Endothelial cell of umbilical vein (primary cell): ENCODE measurements at regions not wholly inside any gene's neighbourhood (a gene's known extent, or its start where the extent isn't known, plus 50 kb on each side); places are given as distances from the start of the nearest gene placed in this dataset.

Experiments used
- BruUV-seq: library from RNA; stranded (reverse); fragments of 400-500 nt; replicated peaks from 2 replicates; lab custom pipeline; 2021; lab: Mats Ljungman, UMichigan
- CTCF ChIA-PET: fragments of 300-600, 350-600 bp; sonication (Branson Sonifier 250); formaldehyde crosslinking; loops from one replicate; lab custom pipeline; 2021; ENCODE audit warnings: antibody characterized with exemption, inconsistent platforms; lab: Charles Lee
- POLR2A ChIA-PET: fragments of 300-600, 350-600 bp; sonication (Branson Sonifier 250); formaldehyde crosslinking; loops from one replicate; lab custom pipeline; 2021; ENCODE audit warnings: antibody characterized with exemption, inconsistent platforms; lab: Charles Lee
- DNase-seq: peaks from one replicate; pipeline ENCODE4 v3.0.0-alpha.2; 2011; ENCODE audit warnings: low read depth, low spot score
- FAIRE-seq: peaks from 2 replicates; lab custom pipeline; 2011; peaks lifted over from hg19 to GRCh38; lab: Jason Lieb, UNC
- H2AFZ ChIP-seq: 2 replicates; pipeline ENCODE4 v1.6.0; 2012; ENCODE audit warnings: low read depth, low read length, control low read depth, inconsistent platforms
- H3K27ac ChIP-seq: 2 replicates; pipeline ENCODE4 v1.5.1; 2011; ENCODE audit warnings: low read depth, mild to moderate bottlenecking, control low read depth, low read length, moderate library complexity; ENCODE audit not compliant: insufficient read depth
- H3K27me3 ChIP-seq, 2 experiments: 2 replicates each; pipeline versions ENCODE4 v1.6.0 to v1.6.1; 2011; ENCODE audit warnings: low read length in 2 of 2, mixed read lengths in 1 of 2; ENCODE audit not compliant: control insufficient read depth in 2 of 2, insufficient read depth in 2 of 2
- H3K36me3 ChIP-seq, 2 experiments: 2 replicates in 1 of 2; 3 replicates in 1 of 2; pipeline ENCODE4 v1.5.1; 2011; ENCODE audit warnings: low read length in 2 of 2, mild to moderate bottlenecking in 1 of 2, moderate library complexity in 1 of 2; ENCODE audit not compliant: control insufficient read depth in 2 of 2, insufficient read depth in 2 of 2; ENCODE audit errors: extremely low read depth in 1 of 2
- H3K4me1 ChIP-seq: 3 replicates; pipeline ENCODE4 v1.5.1; 2011; ENCODE audit warnings: mild to moderate bottlenecking, low read length; ENCODE audit not compliant: control insufficient read depth, insufficient read depth; ENCODE audit errors: extremely low read depth
- H3K4me2 ChIP-seq: 2 replicates; pipeline ENCODE4 v1.6.1; 2011; ENCODE audit warnings: low read length, control low read depth, mixed read lengths; ENCODE audit not compliant: insufficient read depth
- H3K4me3 ChIP-seq, 3 experiments: fragments of 200-600 bp in 1 of 3; sonication (generic), shearing (Covaris generic) in 1 of 3; replicated peaks in 1 of 3; 2 replicates each; pipeline ENCODE4 v1.5.1; 2011 to 2016; ENCODE audit warnings: control low read depth in 3 of 3, low read length in 3 of 3, mild to moderate bottlenecking in 2 of 3, inconsistent platforms in 1 of 3, low read depth in 1 of 3, moderate library complexity in 1 of 3; ENCODE audit not compliant: insufficient read depth in 1 of 3
- H3K79me2 ChIP-seq: 2 replicates; pipeline ENCODE4 v1.6.0; 2012; ENCODE audit warnings: low read length, inconsistent platforms; ENCODE audit not compliant: control insufficient read depth, insufficient read depth
- H3K9ac ChIP-seq: replicated peaks from 2 replicates; pipeline ENCODE3; 2011; ENCODE audit warnings: low read length, control low read depth; ENCODE audit not compliant: insufficient read depth; ENCODE audit errors: extremely low read depth
- H3K9me1 ChIP-seq: replicated peaks from 3 replicates; pipeline ENCODE4 v1.6.0; 2011; ENCODE audit warnings: mild to moderate bottlenecking, low read length; ENCODE audit not compliant: control insufficient read depth, insufficient read depth; ENCODE audit errors: extremely low read depth
- H3K9me3 ChIP-seq: replicated peaks from 2 replicates; pipeline ENCODE4 v1.5.1; 2012; ENCODE audit warnings: low read length, inconsistent platforms; ENCODE audit not compliant: control insufficient read depth, insufficient read depth
- H4K20me1 ChIP-seq: replicated peaks from 2 replicates; pipeline ENCODE3; 2011; ENCODE audit warnings: mild to moderate bottlenecking, low read length; ENCODE audit not compliant: control insufficient read depth, insufficient read depth; ENCODE audit errors: extremely low read depth
- EZH2 ChIP-seq: IDR thresholded peaks from 2 replicates; pipeline ENCODE4 v1.6.1; 2012; ENCODE audit warnings: borderline replicate concordance, low read depth, mild to moderate bottlenecking, moderate library complexity, low read length, inconsistent platforms; ENCODE audit not compliant: severe bottlenecking
- FOS ChIP-seq: IDR thresholded peaks from 2 replicates; pipeline ENCODE4 v1.6.1; 2011; ENCODE audit warnings: mild to moderate bottlenecking, low read length, moderate library complexity, borderline replicate concordance; ENCODE audit not compliant: insufficient read depth
- GATA2 ChIP-seq: IDR thresholded peaks from 2 replicates; pipeline ENCODE4 v1.7.0; 2011; ENCODE audit warnings: low read depth, mild to moderate bottlenecking, moderate library complexity, mixed read lengths, low read length; ENCODE audit not compliant: insufficient read length, insufficient read depth
- JUN ChIP-seq: IDR thresholded peaks from 2 replicates; pipeline ENCODE4 v1.6.1; 2011; ENCODE audit warnings: borderline replicate concordance, low read depth; ENCODE audit not compliant: insufficient read length, insufficient read depth
- MAX ChIP-seq: IDR thresholded peaks from 2 replicates; pipeline ENCODE4 v1.6.1; 2011; ENCODE audit not compliant: insufficient read depth, insufficient read length
- MYC ChIP-seq: IDR thresholded peaks from one replicate; pipeline ENCODE4 v1.6.1; 2011; ENCODE audit warnings: mild to moderate bottlenecking, low read depth, low read length
- POLR2A ChIP-seq: IDR thresholded peaks from 2 replicates; pipeline ENCODE4 v1.6.1; 2012; ENCODE audit warnings: low read depth, mild to moderate bottlenecking, control low read depth, low read length
- POLR2AphosphoS5 ChIP-seq: IDR thresholded peaks from 2 replicates; pipeline ENCODE4 v1.6.1; 2012; ENCODE audit warnings: low read depth, mild to moderate bottlenecking, control low read depth, low read length, moderate library complexity; ENCODE audit not compliant: insufficient read depth
- dilution Hi-C: fragments of 300-500 bp; cut with MboI; formaldehyde crosslinking; loops from one replicate; pipeline ENCODE4 v1.15.0; 2019; ENCODE audit warnings: low sequenced_read_pairs; ENCODE audit not compliant: extremely low pct_ligation_motif_present
- intact Hi-C: fragments of 100-400 bp; cut with micrococcal nuclease; formaldehyde crosslinking; loops from one replicate; pipeline ENCODE4 v1.10.0; 2022
- TF ChIP-seq, protein P1 (sequence below), 2 donors: IDR thresholded peaks; 1 replicate in 1 of 2; 2 replicates in 1 of 2; pipeline ENCODE4 v1.5.1; 2011; ENCODE audit warnings: low read length in 2 of 2, mild to moderate bottlenecking in 2 of 2, moderate library complexity in 2 of 2, control low read depth in 1 of 2, inconsistent platforms in 1 of 2, low read depth in 1 of 2; ENCODE audit not compliant: insufficient read depth in 1 of 2; ENCODE audit errors: extremely low read depth in 1 of 2

DNA sequence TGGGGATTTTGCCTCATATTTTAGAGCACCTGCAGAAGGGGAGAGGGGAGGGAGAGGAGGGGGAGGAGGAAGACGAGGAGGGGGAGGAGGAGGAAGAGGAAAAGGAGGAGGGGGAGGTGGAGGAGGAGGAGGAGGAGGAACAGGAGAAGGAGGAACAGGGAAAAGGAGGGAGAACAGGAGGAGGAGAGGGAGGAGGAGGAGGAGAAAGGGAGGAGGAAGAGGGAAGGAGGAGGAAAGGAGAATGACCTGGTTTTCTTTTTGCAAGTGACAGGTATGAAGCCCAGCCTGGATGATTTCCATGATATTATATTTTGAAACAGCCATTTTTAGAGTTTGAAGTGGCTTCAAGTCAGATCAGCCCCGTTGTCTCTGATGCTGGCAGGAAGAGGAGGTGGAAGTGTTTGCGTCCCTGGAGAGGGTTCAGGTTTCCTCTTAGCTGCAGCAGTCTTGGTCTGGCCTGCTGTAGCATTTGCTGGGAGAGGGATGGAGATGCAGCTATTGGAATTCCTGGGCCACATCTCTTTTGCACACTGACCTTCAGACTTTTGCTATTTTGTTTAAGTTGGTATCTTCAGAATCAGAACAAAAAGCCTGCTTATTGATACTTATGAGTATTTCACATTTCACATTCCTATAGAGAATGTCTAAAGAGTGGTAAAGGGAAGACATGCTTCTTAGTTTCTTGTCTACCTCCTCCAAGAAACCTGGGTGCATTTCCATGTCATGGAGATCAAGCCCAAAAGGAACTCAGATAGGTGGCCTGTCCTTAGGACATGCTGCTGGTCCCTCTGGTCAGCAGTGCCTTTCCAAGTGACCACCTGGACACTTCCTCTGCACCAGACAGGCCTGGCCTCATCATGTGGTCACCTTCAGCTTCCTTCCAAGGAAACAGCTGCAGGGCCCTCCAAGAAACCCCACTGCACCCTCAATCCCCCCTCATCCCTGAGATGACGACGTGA lies 54.3 kb upstream of the IYD start:
- dilution Hi-C loops (no loop called here), intact Hi-C loops (no loop called here)
- Histone ChIP-seq H3K36me3 (no peaks in the 10 kb centered on the region), H3K9ac (no peak overlapping the region), H3K79me2 (no peaks in the 10 kb centered on the region), H3K9me3 (no peaks in the 10 kb centered on the region), H3K4me3 (no peak overlapping the region), H3K27me3 (no peaks in the 10 kb centered on the region), H3K9me1 (no peaks in the 10 kb centered on the region), H3K4me2 (no peak overlapping the region), H2AFZ (no peak overlapping the region), H4K20me1 (no peaks in the 10 kb centered on the region), H3K4me1 (no peaks in the 10 kb centered on the region), H3K27ac (no peak overlapping the region)
- FAIRE-seq (no peak), DNase-seq (no peak)
- TF ChIP-seq GATA2, result no peak
- TF ChIP-seq, protein P1, sequence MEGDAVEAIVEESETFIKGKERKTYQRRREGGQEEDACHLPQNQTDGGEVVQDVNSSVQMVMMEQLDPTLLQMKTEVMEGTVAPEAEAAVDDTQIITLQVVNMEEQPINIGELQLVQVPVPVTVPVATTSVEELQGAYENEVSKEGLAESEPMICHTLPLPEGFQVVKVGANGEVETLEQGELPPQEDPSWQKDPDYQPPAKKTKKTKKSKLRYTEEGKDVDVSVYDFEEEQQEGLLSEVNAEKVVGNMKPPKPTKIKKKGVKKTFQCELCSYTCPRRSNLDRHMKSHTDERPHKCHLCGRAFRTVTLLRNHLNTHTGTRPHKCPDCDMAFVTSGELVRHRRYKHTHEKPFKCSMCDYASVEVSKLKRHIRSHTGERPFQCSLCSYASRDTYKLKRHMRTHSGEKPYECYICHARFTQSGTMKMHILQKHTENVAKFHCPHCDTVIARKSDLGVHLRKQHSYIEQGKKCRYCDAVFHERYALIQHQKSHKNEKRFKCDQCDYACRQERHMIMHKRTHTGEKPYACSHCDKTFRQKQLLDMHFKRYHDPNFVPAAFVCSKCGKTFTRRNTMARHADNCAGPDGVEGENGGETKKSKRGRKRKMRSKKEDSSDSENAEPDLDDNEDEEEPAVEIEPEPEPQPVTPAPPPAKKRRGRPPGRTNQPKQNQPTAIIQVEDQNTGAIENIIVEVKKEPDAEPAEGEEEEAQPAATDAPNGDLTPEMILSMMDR (IDR thresholded peaks at IDR 0.05; ENCODE audit: extremely low read depth in 1 of 2, insufficient read depth in 1 of 2, low read depth in 1 of 2, low read length in 2 of 2), result no peak
- BruUV-seq, result no TSS peak
- ChIA-PET POLR2A (no interaction called here), CTCF (interaction anchor here (1.2 kb wide), 1 partner anchor 243 kb away, joined by 3 read pairs; no protein-coding TSS in a partner anchor)

- dilution Hi-C loops, result no loop called here
- H3K4me1 ChIP-seq, result no peaks in the 10 kb centered on the region
- DNase-seq (no peak), FAIRE-seq (no peak)
- no peak overlapping the region for H3K9ac ChIP-seq
- H3K79me2 ChIP-seq, result no peaks in the 10 kb centered on the region
- H3K9me3 ChIP-seq, result no peaks in the 10 kb centered on the region
- no peaks in the 10 kb centered on the region for H4K20me1 ChIP-seq
- H3K36me3 ChIP-seq, result no peaks in the 10 kb centered on the region
- H2AFZ ChIP-seq, result no peak overlapping the region
- POLR2A ChIA-PET, result no interaction called here
- H3K4me3 ChIP-seq, result no peak overlapping the region
- H3K27ac ChIP-seq, result no peak overlapping the region
- TF ChIP-seq MAX (no peak), GATA2 (no peak), MYC (no peak), JUN (no peak), POLR2AphosphoS5 (no peak), EZH2 (no peak), POLR2A (no peak), FOS (no peak)
- TF ChIP-seq, protein P1 (IDR thresholded peaks at IDR 0.05; ENCODE audit: extremely low read depth in 1 of 2, insufficient read depth in 1 of 2, low read depth in 1 of 2, low read length in 2 of 2), result no peak
- no peaks in the 10 kb centered on the region for H3K9me1 ChIP-seq
- CTCF ChIA-PET, result interaction anchor here (1.1 kb wide), 1 partner anchor 19 kb away, joined by 3 read pairs; no protein-coding TSS in a partner anchor
- H3K27me3 ChIP-seq, result no peaks in the 10 kb centered on the region
- intact Hi-C loops, result no loop called here
- no peak overlapping the region for H3K4me2 ChIP-seq
- BruUV-seq, result no TSS peak
Observed at GRCh38 chr6:150315626-150316025, 53.2 kb upstream of the IYD start.
